Posterior cingulate gyrus (tissue), 11 donors: ENCODE measurements at regions not wholly inside any gene's neighbourhood (a gene's known extent, or its start where the extent isn't known, plus 50 kb on each side); places are given as distances from the start of the nearest gene placed in this dataset.
"Not testable (repeated sequence)": the region's sequence is repeated elsewhere in the genome, so short reads cannot be mapped to it uniquely, and the experiment has no call there.

ENCODE experiments used
- DNase-seq, 10 donors: peaks; one replicate each; pipeline versions ENCODE4 v3.0.0 to v3.0.0-alpha.2; 2020 to 2021; ENCODE audit warnings: mixed read lengths in 3 of 10
- intact Hi-C: fragments of 100-400 bp; cut with DNase I; formaldehyde crosslinking; loops from one replicate; pipeline ENCODE4 v1.15.1; 2023

- DNase-seq, intact Hi-C loops: not testable (repeated sequence)
These were observed 53.5 kb upstream of the FAR1 start for GRCh38 chr11:13614918-13615317.

DNA sequence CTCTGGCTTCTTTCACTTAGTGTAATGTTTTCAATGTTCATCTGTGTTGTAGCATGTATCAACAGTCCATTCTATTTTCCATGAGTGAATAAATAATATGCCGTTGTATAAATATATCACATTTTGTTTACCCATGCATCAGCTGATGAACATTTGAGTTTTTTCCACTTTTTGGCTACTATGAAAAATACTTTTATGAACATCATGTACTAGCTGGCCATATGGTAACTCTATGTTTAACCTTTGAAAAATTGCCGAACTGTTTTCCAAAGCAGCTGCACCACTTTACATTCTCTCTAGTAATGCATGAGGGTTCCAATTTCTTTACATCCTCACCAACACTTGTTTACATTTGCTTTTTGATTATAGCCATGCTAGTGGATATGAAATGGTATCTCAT lies 59.8 kb upstream of the FAR1 start:
- no peak for DNase-seq
- intact Hi-C loops = no loop called here

GRCh38 chr11:13606701-13607100 lies 61.8 kb upstream of the FAR1 start:
- intact Hi-C loops = no loop called here
- no peak for DNase-seq

GRCh38 chr11:13603661-13604060 lies 64.8 kb upstream of the FAR1 start:
- intact Hi-C loops = no loop called here
- no peak for DNase-seq

- DNase-seq = no peak
- intact Hi-C loops = no loop called here
These were observed 65.6 kb upstream of the FAR1 start for GRCh38 chr11:13602844-13603243.

DNA sequence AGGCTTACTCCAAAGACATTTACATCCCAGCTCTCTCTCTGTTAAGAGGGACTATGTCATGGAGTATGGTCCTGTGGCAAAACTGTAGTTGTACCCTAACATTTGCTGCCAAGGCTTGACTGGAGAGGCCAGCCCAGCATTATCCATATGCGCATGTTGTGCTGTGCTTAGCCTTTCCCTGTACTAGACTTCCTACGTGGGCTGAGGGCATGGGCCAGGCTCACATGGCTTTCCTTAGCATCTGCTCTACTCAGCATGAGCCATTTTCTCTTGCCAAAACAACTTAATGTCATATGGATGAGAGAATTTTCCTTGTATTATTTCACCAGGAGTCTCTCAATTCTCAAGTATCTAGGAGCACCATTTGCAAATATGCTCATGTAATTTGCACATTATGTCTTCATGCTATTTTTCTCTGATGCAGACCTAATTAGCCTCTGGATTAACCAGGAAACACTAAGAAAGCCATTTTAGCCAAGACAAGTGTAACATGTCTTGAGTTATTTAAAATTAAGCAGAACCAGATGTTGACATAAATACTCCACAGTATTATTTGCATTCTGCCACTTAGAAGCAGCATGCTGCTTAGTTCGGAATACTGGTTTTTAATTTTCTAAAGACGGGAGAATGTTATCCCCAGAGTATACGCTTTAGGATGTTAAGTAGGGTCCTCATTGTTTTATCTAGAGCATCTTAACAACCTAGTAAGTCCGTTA lies 71.7 kb upstream of the FAR1 start:
- intact Hi-C loops = no loop called here
- no peak for DNase-seq

DNA sequence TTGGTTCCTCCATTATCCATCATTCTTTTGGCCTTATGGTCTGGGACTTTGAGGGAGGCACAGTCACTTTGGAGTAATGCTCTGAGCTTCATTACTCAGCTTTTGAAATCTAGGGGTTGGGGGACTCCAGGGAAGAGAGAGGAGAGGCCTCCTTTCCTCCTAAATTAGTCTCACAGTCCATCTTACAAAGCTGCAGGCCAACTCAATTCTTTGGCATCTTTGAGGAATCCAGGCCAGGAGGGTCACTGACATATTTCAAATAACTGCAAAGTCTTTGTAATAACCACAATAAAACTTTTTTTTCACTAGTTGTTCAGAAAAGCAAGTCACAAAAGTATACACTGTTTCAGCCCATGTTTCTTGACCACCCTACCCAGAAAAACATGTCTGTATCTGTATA lies 73.3 kb upstream of the FAR1 start:
- intact Hi-C loops = no loop called here
- no peak for DNase-seq

- no peak for DNase-seq
- intact Hi-C loops = no loop called here
These were observed 74.4 kb upstream of the FAR1 start for GRCh38 chr11:13594044-13594443.

DNA sequence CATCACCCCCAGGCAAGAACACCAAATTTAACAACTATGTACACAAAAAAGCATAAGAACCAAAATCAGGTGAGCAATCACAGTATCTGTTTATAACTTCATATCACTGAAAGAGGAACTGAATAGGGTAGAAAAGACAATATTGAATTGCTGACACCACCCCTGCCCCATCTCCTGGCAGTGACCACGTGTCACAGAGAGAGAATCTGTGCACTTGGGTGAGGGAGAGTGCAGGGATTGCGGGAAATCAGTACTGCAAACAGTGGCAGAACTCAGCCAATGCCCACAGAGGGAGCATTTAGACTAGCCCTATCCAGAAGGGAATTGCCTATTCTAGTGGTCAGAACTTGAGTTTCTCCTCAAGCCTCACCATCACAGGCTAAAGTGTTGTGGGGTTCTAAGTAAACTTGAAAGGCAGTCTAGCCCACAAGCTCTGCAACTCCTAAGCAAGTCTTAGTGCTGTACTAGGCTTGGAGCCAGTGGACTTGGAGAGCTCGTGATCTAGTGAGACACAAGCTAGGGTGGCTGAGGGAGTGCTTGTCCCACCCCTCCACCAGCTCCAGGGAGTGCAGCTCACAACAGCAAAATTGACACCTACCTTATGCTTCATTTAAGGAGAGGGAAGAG lies 82.8 kb upstream of the PTH start:
- no peak for DNase-seq
- intact Hi-C loops = no loop called here

DNA sequence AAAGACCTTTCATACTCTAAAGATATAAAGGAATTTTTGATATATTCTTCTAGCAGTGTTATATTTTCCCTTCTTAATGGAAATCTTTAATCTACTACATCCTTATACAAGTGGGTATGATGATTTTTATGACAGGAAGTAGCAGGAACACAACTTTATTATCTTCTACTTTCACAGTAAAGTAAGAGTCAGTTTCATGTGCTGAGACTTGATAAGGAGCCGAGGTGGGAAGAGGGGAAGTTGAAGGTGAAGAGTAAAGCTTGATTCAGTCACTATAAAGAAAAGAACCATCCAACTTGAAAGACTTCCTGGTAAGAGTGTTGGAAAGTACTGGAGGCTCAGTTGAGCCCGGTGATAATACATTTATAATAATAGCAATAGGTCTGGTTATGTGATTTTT lies 82.1 kb upstream of the PTH start:
- no peak for DNase-seq
- intact Hi-C loops = no loop called here

DNA sequence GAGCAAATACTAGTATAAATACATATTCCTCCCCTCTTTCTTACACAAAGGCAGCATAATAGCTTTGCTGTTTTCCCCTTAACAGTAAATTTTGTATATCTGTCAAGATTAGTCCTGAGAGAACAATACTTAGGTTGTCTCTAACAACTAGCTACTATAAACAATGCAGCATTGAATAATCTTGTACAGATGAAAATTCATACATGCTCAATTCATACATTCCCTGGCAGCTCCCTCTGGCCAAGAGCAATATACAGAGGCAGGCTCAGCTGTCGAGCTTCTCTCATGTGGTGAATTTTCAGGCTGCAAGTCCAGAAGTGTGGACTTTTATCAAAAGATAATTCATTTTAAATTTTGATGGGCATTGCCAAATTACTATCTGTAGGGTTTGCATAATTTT lies 81.2 kb upstream of the PTH start:
- DNase-seq = no peak
- intact Hi-C loops = no loop called here

DNA sequence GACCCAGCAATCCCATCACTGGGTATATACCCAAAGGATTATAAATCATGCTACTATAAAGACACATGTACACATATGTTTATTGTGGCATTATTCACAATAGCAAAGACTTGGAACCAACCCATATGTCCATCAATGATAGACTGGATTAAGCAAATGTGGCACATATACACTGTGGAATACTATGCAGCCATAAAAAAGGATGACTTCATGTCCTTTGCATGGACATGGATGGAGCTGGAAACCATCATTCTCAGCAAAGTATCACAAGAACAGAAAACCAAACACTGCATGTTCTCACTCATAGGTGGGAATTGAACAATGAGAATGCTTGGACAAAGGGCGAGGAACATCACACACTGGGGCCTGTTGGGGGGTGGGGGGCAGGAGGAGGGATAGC lies 79.6 kb upstream of the PTH start:
- intact Hi-C loops, DNase-seq: not testable (repeated sequence)

GRCh38 chr11:13567551-13567950 lies 71.8 kb upstream of the PTH start:
- no peak for DNase-seq
- intact Hi-C loops = no loop called here

- intact Hi-C loops = no loop called here
- no peak for DNase-seq
These were observed 66.1 kb upstream of the PTH start for GRCh38 chr11:13561860-13562259.

DNA sequence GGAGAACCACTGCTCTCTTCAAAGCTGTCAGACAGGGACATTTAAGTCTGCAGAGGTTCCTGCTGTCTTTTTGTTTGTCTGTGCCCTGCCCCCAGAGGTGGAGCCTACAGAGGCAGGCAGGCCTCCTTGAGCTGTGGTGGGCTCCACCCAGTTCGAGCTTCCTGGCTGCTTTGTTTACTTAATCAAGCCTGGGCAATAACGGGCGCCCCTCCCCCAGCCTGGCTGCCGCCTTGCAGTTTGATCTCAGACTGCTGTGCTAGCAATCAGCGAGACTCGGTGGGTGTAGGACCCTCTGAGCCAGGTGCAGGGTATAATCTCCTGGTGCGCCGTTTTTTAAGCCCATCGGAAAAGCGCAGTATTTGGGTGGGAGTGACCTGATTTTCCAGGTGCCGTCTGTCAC lies 64.5 kb upstream of the PTH start:
- DNase-seq = not testable (repeated sequence)

GRCh38 chr11:13552784-13553183 lies 57.0 kb upstream of the PTH start:
- intact Hi-C loops = no loop called here
- DNase-seq = no peak

More for the DNA sequence above, 64.5 kb upstream of the PTH start:
- intact Hi-C loops = not testable (repeated sequence)

DNA sequence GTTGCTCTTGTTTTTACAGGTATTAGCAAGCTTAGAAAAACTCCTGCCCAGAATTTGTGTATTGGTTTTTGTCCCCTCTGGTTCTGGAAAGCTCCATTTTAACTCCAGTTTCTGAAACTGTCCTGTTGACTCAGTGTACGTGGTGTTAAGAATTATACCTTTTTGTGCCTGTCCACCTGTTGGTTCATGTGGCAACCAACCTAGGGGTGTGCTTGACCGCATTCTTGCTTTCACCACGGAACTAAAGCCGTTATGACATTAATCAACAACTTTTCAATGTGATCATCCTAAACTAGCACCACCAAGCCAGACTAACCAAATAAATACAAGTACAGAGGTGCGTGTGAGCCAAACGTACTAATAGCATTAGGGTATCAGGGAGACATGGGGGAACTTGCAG lies 56.0 kb upstream of the PTH start:
- DNase-seq = no peak

DNA sequence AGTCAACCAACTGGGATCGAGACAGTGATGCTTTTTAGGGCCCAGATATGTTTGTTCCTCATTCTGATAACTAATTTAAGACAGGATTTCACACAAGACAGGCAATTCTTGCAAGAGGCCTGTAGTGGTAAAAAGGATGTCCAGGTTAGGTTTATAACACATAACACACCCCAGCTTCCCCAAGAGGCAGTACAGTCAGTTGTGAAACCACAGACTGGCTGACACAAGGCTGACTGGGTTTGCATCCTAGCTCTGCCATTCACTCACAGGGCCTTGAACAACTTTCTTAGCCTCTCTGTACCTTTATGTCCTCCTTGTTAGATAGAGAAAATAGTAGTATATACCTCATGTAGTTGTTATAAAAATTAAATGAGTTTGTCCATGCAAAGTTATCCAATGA lies 55.0 kb upstream of the PTH start:
- intact Hi-C loops = no loop called here
- peak in 1 of 10 donors; percentile 26 for DNase-seq

More for the DNA sequence above, 56.0 kb upstream of the PTH start:
- intact Hi-C loops = no loop called here

- intact Hi-C loops, DNase-seq: not testable (repeated sequence)
These were observed 50.3 kb upstream of the PTH start for GRCh38 chr11:13546092-13546491.
